ENCODE measurements at regions not wholly inside any gene's neighbourhood (a gene's known extent, or its start where the extent isn't known, plus 50 kb on each side); places are given as distances from the start of the nearest gene placed in this dataset.

DNA sequence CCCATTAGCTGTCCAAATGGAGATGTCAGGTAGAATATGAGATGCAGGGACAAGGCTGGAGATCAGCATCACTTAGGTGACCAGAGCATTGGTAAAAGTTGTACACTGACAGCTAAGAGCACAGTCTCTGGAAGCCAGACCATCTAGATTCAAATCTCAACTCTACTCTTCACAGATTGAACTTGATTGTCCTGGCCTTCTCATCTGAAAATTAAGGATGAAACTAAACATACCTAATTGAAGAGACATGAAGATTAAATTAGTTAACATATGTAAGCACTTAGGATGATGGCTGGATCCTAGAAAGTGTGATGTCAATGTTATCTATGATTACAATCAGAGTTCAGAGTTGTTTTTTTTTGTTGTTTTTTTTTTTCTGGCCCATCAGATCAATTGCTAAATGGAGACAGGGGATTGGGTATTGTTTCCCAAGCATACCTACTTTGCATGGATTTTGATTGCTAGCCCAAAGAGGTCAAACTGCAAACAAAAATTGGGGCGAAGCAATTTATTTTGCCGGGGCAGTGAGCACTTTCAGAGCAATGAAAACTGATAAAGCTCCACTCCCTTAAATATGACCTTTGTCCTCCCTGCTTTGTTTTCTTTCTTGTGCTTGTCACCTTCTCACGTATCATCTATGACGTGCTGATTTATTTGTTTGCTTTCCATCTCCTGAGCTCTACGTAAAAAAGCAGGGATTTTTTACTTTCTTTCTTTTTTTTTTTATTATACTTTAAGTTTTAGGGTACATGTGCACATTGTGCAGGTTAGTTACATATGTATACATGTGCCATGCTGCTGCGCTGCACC, 217.6 kb upstream of the CPHXL start:
- no peaks in the 10 kb centered on the region for H3K9me3 ChIP-seq (ENCODE audit: control insufficient read depth, insufficient read depth, low read length)
- no peaks in the 10 kb centered on the region for H3K4me1 ChIP-seq (ENCODE audit: control insufficient read depth, low read length)
- no peaks in the 10 kb centered on the region for H3K9me2 ChIP-seq (replicated peaks; ENCODE audit: control insufficient read depth, low read length)
- H3K4me2 ChIP-seq (ENCODE audit: low read length), result no peak overlapping the region
- H3K79me2 ChIP-seq (ENCODE audit: control insufficient read depth, low read length), result no peaks in the 10 kb centered on the region
- no peak overlapping the region for H3K27ac ChIP-seq (ENCODE audit: low read depth, low read length)
- H4K20me1 ChIP-seq (ENCODE audit: control insufficient read depth, insufficient read depth, low read depth, low read length), result no peaks in the 10 kb centered on the region
- no peaks in the 10 kb centered on the region for H3K27me3 ChIP-seq (ENCODE audit: control insufficient read depth, low read length)
- H3K4me3 ChIP-seq (ENCODE audit: low read length), result no peak overlapping the region
- no peaks in the 10 kb centered on the region for H3K36me3 ChIP-seq (ENCODE audit: control insufficient read depth, low read length)
- no peaks in the 10 kb centered on the region for H3F3A ChIP-seq (ENCODE audit: control insufficient read depth, insufficient read depth)
- TF ChIP-seq, protein P1, sequence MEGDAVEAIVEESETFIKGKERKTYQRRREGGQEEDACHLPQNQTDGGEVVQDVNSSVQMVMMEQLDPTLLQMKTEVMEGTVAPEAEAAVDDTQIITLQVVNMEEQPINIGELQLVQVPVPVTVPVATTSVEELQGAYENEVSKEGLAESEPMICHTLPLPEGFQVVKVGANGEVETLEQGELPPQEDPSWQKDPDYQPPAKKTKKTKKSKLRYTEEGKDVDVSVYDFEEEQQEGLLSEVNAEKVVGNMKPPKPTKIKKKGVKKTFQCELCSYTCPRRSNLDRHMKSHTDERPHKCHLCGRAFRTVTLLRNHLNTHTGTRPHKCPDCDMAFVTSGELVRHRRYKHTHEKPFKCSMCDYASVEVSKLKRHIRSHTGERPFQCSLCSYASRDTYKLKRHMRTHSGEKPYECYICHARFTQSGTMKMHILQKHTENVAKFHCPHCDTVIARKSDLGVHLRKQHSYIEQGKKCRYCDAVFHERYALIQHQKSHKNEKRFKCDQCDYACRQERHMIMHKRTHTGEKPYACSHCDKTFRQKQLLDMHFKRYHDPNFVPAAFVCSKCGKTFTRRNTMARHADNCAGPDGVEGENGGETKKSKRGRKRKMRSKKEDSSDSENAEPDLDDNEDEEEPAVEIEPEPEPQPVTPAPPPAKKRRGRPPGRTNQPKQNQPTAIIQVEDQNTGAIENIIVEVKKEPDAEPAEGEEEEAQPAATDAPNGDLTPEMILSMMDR (IDR thresholded peaks at IDR 0.05; ENCODE audit: low read depth, low read length, poor library complexity, severe bottlenecking), result no peak
- no peak for TF ChIP-seq EZH2phosphoT487 (IDR thresholded peaks at IDR 0.05; ENCODE audit: borderline replicate concordance, low read length)

DNA sequence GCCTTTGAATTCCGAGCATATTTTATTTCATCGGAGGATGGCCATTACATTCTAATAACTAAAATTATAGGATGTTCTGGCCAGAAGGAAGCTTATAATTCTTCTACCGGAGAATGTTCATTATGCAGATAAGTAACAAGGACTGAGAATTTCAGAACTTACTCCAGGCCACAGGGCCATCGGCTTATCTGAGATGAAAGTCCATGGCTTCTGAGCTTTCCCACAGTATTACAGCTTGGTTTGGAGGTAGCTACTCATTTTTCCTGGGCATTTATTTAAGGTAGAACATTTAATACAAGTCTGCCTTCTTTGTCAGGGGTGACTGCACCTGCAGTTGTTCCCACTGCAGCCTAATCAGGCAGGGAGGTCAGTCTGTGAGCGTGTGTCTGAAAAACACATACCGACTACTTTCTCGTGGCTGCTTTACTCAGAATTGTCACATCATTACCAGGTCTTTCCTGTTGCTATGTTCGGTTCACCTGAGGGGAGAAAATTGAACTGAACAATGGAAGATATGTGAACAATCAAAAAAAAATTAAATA, 219.7 kb upstream of the CPHXL start:
- no peaks in the 10 kb centered on the region for H3K79me2 ChIP-seq (ENCODE audit: control insufficient read depth, low read length)
- no peaks in the 10 kb centered on the region for H3K9me2 ChIP-seq (replicated peaks; ENCODE audit: control insufficient read depth, low read length)
- no peaks in the 10 kb centered on the region for H3K4me1 ChIP-seq (ENCODE audit: control insufficient read depth, low read length)
- H3K4me2 ChIP-seq (ENCODE audit: low read length), result no peak overlapping the region
- no peaks in the 10 kb centered on the region for H4K20me1 ChIP-seq (ENCODE audit: control insufficient read depth, insufficient read depth, low read depth, low read length)
- no peaks in the 10 kb centered on the region for H3K9me3 ChIP-seq (ENCODE audit: control insufficient read depth, insufficient read depth, low read length)
- no peaks in the 10 kb centered on the region for H3K36me3 ChIP-seq (ENCODE audit: control insufficient read depth, low read length)
- H3K4me3 ChIP-seq (ENCODE audit: low read length), result no peak overlapping the region
- TF ChIP-seq, protein P1 (IDR thresholded peaks at IDR 0.05; ENCODE audit: low read depth, low read length, poor library complexity, severe bottlenecking), result no peak
- TF ChIP-seq EZH2phosphoT487 (IDR thresholded peaks at IDR 0.05; ENCODE audit: borderline replicate concordance, low read length), result no peak
- no peak overlapping the region for H3K27ac ChIP-seq (ENCODE audit: low read depth, low read length)
- H3F3A ChIP-seq (ENCODE audit: control insufficient read depth, insufficient read depth), result no peaks in the 10 kb centered on the region
- no peaks in the 10 kb centered on the region for H3K27me3 ChIP-seq (ENCODE audit: control insufficient read depth, low read length)

DNA sequence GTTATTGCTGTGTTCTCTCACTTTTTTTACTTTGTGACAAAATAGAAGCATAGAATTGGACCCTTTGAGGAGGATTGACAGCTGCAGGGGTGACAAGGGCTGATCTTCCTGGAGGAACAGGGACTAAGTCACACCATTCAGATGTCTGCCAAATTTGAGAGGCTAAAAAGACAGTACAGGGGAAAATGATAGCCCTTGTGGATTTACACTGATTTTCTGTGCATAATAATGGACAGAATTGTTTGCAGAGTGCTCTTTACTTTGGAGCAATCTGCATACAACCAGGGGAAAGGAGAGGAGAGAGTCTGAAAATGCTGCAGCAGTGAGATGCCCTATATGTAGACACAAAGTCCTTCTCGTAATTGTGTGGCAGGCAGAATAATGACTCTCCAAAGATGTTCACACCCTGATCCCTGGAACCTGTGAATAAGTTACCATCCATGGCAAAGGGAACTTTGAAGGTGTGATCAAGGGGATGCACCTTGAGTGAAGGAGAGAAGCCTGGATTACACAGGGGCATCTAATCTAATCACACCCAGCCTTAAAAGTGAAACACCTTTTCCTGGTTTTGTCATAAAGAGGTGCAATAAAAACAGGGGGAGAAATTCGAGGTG, 221.4 kb upstream of the CPHXL start:
- H3K79me2 ChIP-seq (ENCODE audit: control insufficient read depth, low read length), result no peaks in the 10 kb centered on the region
- H3K27ac ChIP-seq (ENCODE audit: low read depth, low read length), result no peak overlapping the region
- no peak for TF ChIP-seq EZH2phosphoT487 (IDR thresholded peaks at IDR 0.05; ENCODE audit: borderline replicate concordance, low read length)
- TF ChIP-seq, protein P1 (IDR thresholded peaks at IDR 0.05; ENCODE audit: low read depth, low read length, poor library complexity, severe bottlenecking), result no peak
- no peaks in the 10 kb centered on the region for H4K20me1 ChIP-seq (ENCODE audit: control insufficient read depth, insufficient read depth, low read depth, low read length)
- H3K27me3 ChIP-seq (ENCODE audit: control insufficient read depth, low read length), result no peaks in the 10 kb centered on the region
- H3K4me3 ChIP-seq (ENCODE audit: low read length), result no peak overlapping the region
- H3K4me2 ChIP-seq (ENCODE audit: low read length), result no peak overlapping the region
- H3F3A ChIP-seq (ENCODE audit: control insufficient read depth, insufficient read depth), result no peaks in the 10 kb centered on the region
- no peaks in the 10 kb centered on the region for H3K36me3 ChIP-seq (ENCODE audit: control insufficient read depth, low read length)
- no peaks in the 10 kb centered on the region for H3K9me3 ChIP-seq (ENCODE audit: control insufficient read depth, insufficient read depth, low read length)
- no peaks in the 10 kb centered on the region for H3K4me1 ChIP-seq (ENCODE audit: control insufficient read depth, low read length)
- no peaks in the 10 kb centered on the region for H3K9me2 ChIP-seq (replicated peaks; ENCODE audit: control insufficient read depth, low read length)
